MV-4-11 (cell line): ENCODE measurements at regions not wholly inside any gene's neighbourhood (a gene's known extent, or its start where the extent isn't known, plus 50 kb on each side); places are given as distances from the start of the nearest gene placed in this dataset.

ENCODE experiments used
- DNase-seq: peaks from one replicate; lab custom pipeline; 2025; lab: John Stamatoyannopoulos, UW

GRCh38 chr2:128981353-128981752 lies 662.7 kb upstream of the HS6ST1 start:
- DNase-seq = no peak

- no peak for DNase-seq
These were observed 663.3 kb upstream of the HS6ST1 start for GRCh38 chr2:128982001-128982400.

- no peak for DNase-seq
These were observed 664.0 kb upstream of the HS6ST1 start for GRCh38 chr2:128982670-128983069.

- DNase-seq = no peak
These were observed 664.4 kb upstream of the HS6ST1 start for GRCh38 chr2:128983094-128983493.

GRCh38 chr2:128984081-128984480 lies 665.4 kb upstream of the HS6ST1 start:
- no peak for DNase-seq

- DNase-seq = no peak
These were observed 666.2 kb upstream of the HS6ST1 start for GRCh38 chr2:128984855-128985254.

- DNase-seq = no peak
These were observed 667.5 kb upstream of the HS6ST1 start for GRCh38 chr2:128986026-128986715.

GRCh38 chr2:128986867-128987268 lies 668.2 kb upstream of the HS6ST1 start:
- DNase-seq = no peak

GRCh38 chr2:128988326-128988725 lies 669.7 kb upstream of the HS6ST1 start:
- no peak for DNase-seq

- no peak for DNase-seq
These were observed 670.3 kb upstream of the HS6ST1 start for GRCh38 chr2:128988967-128989366.

- no peak for DNase-seq
These were observed 676.4 kb upstream of the HS6ST1 start for GRCh38 chr2:128995086-128995485.

- DNase-seq = no peak
These were observed 677.4 kb upstream of the HS6ST1 start for GRCh38 chr2:128996078-128996477.

- DNase-seq = no peak
These were observed 678.6 kb upstream of the HS6ST1 start for GRCh38 chr2:128997166-128997866.

- no peak for DNase-seq
These were observed 683.3 kb upstream of the HS6ST1 start for GRCh38 chr2:129001926-129002325.

GRCh38 chr2:129002751-129003150 lies 684.1 kb upstream of the HS6ST1 start:
- no peak for DNase-seq

- no peak for DNase-seq
These were observed 685.8 kb upstream of the HS6ST1 start for GRCh38 chr2:129004485-129004884.

GRCh38 chr2:129004940-129005490 lies 686.3 kb upstream of the HS6ST1 start:
- DNase-seq = no peak

GRCh38 chr2:129006135-129006886 lies 687.6 kb upstream of the HS6ST1 start:
- peak; percentile 2 for DNase-seq

- no peak for DNase-seq
These were observed 688.2 kb upstream of the HS6ST1 start for GRCh38 chr2:129006901-129007300.

- DNase-seq = no peak
These were observed 689.6 kb upstream of the HS6ST1 start for GRCh38 chr2:129008055-129008880.

GRCh38 chr2:129008881-129009554 lies 690.4 kb upstream of the HS6ST1 start:
- DNase-seq = no peak
